GM12891 (cell line): ENCODE measurements at regions not wholly inside any gene's neighbourhood (a gene's known extent, or its start where the extent isn't known, plus 50 kb on each side); places are given as distances from the start of the nearest gene placed in this dataset.

Source experiments
- POLR2A ChIP-seq: IDR thresholded peaks from 2 replicates; pipeline ENCODE4 v1.6.1; 2011; ENCODE audit warnings: low read depth, low read length, control low read depth
- POLR2AphosphoS5 ChIP-seq: IDR thresholded peaks from 2 replicates; pipeline ENCODE4 v1.6.1; 2011; ENCODE audit warnings: low read depth, low read length, control low read depth
- SPI1 ChIP-seq: IDR thresholded peaks from 2 replicates; pipeline ENCODE4 v1.6.1; 2011; ENCODE audit warnings: low read depth, low read length, control low read depth
- TAF1 ChIP-seq: IDR thresholded peaks from 2 replicates; pipeline ENCODE4 v1.6.1; 2011; ENCODE audit warnings: low read depth, low read length, control low read depth

DNA sequence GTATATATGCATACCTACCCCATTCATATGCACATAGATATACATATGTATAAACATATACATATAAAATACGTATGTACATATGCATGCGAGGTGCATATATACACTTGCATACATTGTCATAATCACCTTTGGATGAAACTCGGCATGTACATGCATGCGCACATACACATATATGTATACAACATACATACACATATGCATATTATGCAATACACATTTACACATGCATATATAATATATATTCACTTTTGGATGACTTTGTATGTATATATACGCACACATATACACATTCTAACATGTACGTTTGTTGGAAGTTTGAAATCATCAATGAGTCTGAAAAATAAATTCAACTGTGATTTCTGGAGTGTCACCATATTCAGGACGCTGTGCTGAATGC lies 401.6 kb upstream of the TBX3 start:
- no peak for TF ChIP-seq POLR2A
- TF ChIP-seq TAF1, result no peak
- TF ChIP-seq SPI1, result no peak
- TF ChIP-seq POLR2AphosphoS5, result no peak
